ENCODE measurements at regions not wholly inside any gene's neighbourhood (a gene's known extent, or its start where the extent isn't known, plus 50 kb on each side); places are given as distances from the start of the nearest gene placed in this dataset.
"Not testable (repeated sequence)": the region's sequence is repeated elsewhere in the genome, so short reads cannot be mapped to it uniquely, and the experiment has no call there.

GRCh38 chr1:166692346-166692745, 146.9 kb upstream of the POGK start:
- no peak for DNase-seq (ENCODE audit: low read depth in 3 of 3, low spot score in 1 of 3)

- no peak for DNase-seq (ENCODE audit: low read depth in 3 of 3, low spot score in 1 of 3)
Measured at GRCh38 chr1:166693158-166693557, 146.1 kb upstream of the POGK start.

GRCh38 chr1:166693673-166694297, 145.5 kb upstream of the POGK start:
- DNase-seq (ENCODE audit: low read depth in 3 of 3, low spot score in 1 of 3), result no peak

GRCh38 chr1:166695115-166695514, 144.2 kb upstream of the POGK start:
- no peak for DNase-seq (ENCODE audit: low read depth in 3 of 3, low spot score in 1 of 3)

GRCh38 chr1:166695834-166696233, 143.4 kb upstream of the POGK start:
- DNase-seq (ENCODE audit: low read depth in 3 of 3, low spot score in 1 of 3), result not testable (repeated sequence)

- no peak for DNase-seq (ENCODE audit: low read depth in 3 of 3, low spot score in 1 of 3)
Measured at GRCh38 chr1:166698771-166699170, 140.5 kb upstream of the POGK start.

- no peak for DNase-seq (ENCODE audit: low read depth in 3 of 3, low spot score in 1 of 3)
Measured at GRCh38 chr1:166699613-166700012, 139.7 kb upstream of the POGK start.

GRCh38 chr1:166700696-166701095, 138.6 kb upstream of the POGK start:
- no peak for DNase-seq (ENCODE audit: low read depth in 3 of 3, low spot score in 1 of 3)

GRCh38 chr1:166701603-166702100, 137.6 kb upstream of the POGK start:
- DNase-seq (ENCODE audit: low read depth in 3 of 3, low spot score in 1 of 3), result no peak

GRCh38 chr1:166703141-166703540, 136.1 kb upstream of the POGK start:
- DNase-seq (ENCODE audit: low read depth in 3 of 3, low spot score in 1 of 3), result no peak

GRCh38 chr1:166703726-166704462, 135.4 kb upstream of the POGK start:
- no peak for DNase-seq (ENCODE audit: low read depth in 3 of 3, low spot score in 1 of 3)

GRCh38 chr1:166705376-166706289, 133.6 kb upstream of the POGK start:
- DNase-seq (ENCODE audit: low read depth in 3 of 3, low spot score in 1 of 3), result no peak

- DNase-seq (ENCODE audit: low read depth in 3 of 3, low spot score in 1 of 3), result no peak
Measured at GRCh38 chr1:166716620-166717019, 122.7 kb upstream of the POGK start.

- no peak for DNase-seq (ENCODE audit: low read depth in 3 of 3, low spot score in 1 of 3)
Measured at GRCh38 chr1:166721145-166721544, 118.1 kb upstream of the POGK start.

- no peak for DNase-seq (ENCODE audit: low read depth in 3 of 3, low spot score in 1 of 3)
Measured at GRCh38 chr1:166730299-166730888, 108.9 kb upstream of the POGK start.

GRCh38 chr1:166738140-166738539, 101.1 kb upstream of the POGK start:
- DNase-seq (ENCODE audit: low read depth in 3 of 3, low spot score in 1 of 3), result no peak

GRCh38 chr1:166738873-166739272, 100.4 kb upstream of the POGK start:
- DNase-seq (ENCODE audit: low read depth in 3 of 3, low spot score in 1 of 3), result no peak

GRCh38 chr1:166740668-166741276, 98.5 kb upstream of the POGK start:
- no peak for DNase-seq (ENCODE audit: low read depth in 3 of 3, low spot score in 1 of 3)

- no peak for DNase-seq (ENCODE audit: low read depth in 3 of 3, low spot score in 1 of 3)
Measured at GRCh38 chr1:166763318-166763717, 76.0 kb upstream of the POGK start.

GRCh38 chr1:166766942-166767341, 72.3 kb upstream of the POGK start:
- no peak for DNase-seq (ENCODE audit: low read depth in 3 of 3, low spot score in 1 of 3)

GRCh38 chr1:166784646-166785045, 54.6 kb upstream of the POGK start:
- DNase-seq (ENCODE audit: low read depth in 3 of 3, low spot score in 1 of 3), result not testable (repeated sequence)

All from stimulated activated CD4-positive, alpha-beta T cell treated with anti-CD3 and anti-CD28 coated beads, TNF-alpha, amount 100 ng/mL, for 1 hour (primary cell).